GM21360 (cell line): ENCODE measurements at regions not wholly inside any gene's neighbourhood (a gene's known extent, or its start where the extent isn't known, plus 50 kb on each side); places are given as distances from the start of the nearest gene placed in this dataset.

ENCODE experiments used
- ATAC-seq: cut with Tn5 transposase; IDR thresholded peaks from one replicate; pipeline ENCODE4 v1.9.1; 2021; ENCODE audit warnings: mild to moderate bottlenecking, moderate library complexity; ENCODE audit not compliant: unreplicated experiment

GRCh38 chr5:163770625-163771024, 265.2 kb downstream of the MAT2B start:
- ATAC-seq = no peak

GRCh38 chr5:163772241-163772640, 266.8 kb downstream of the MAT2B start:
- ATAC-seq = no peak

GRCh38 chr5:163772644-163773043, 267.2 kb downstream of the MAT2B start:
- ATAC-seq = no peak

GRCh38 chr5:163773226-163773625, 267.8 kb downstream of the MAT2B start:
- ATAC-seq = no peak

GRCh38 chr5:163789870-163790269, 284.5 kb downstream of the MAT2B start:
- ATAC-seq = no peak

- no peak for ATAC-seq
Observed at GRCh38 chr5:163790497-163790896, 285.1 kb downstream of the MAT2B start.

- no peak for ATAC-seq
Observed at GRCh38 chr5:163794993-163795392, 289.6 kb downstream of the MAT2B start.

- no peak for ATAC-seq
Observed at GRCh38 chr5:163807781-163808180, 302.4 kb downstream of the MAT2B start.

- no peak for ATAC-seq
Observed at GRCh38 chr5:163809473-163809872, 304.1 kb downstream of the MAT2B start.

GRCh38 chr5:163813900-163814299, 308.5 kb downstream of the MAT2B start:
- no peak for ATAC-seq

- ATAC-seq = no peak
Observed at GRCh38 chr5:163815240-163815791, 309.9 kb downstream of the MAT2B start.

GRCh38 chr5:163821142-163821541, 315.7 kb downstream of the MAT2B start:
- ATAC-seq = no peak

- ATAC-seq = no peak
Observed at GRCh38 chr5:163822548-163822947, 317.1 kb downstream of the MAT2B start.

- no peak for ATAC-seq
Observed at GRCh38 chr5:163825661-163826060, 320.2 kb downstream of the MAT2B start.

GRCh38 chr5:163826201-163826600, 320.8 kb downstream of the MAT2B start:
- ATAC-seq = no peak

GRCh38 chr5:163832155-163832554, 326.7 kb downstream of the MAT2B start:
- ATAC-seq = no peak

GRCh38 chr5:163838738-163839137, 333.3 kb downstream of the MAT2B start:
- ATAC-seq = no peak

- ATAC-seq = no peak
Observed at GRCh38 chr5:163846512-163846911, 341.1 kb downstream of the MAT2B start.

- ATAC-seq = no peak
Observed at GRCh38 chr5:163855754-163856153, 350.3 kb downstream of the MAT2B start.

GRCh38 chr5:163861670-163862069, 356.3 kb downstream of the MAT2B start:
- ATAC-seq = no peak

- no peak for ATAC-seq
Observed at GRCh38 chr5:163867324-163867723, 361.9 kb downstream of the MAT2B start.

GRCh38 chr5:163867738-163868137, 362.3 kb downstream of the MAT2B start:
- ATAC-seq = no peak

GRCh38 chr5:163869581-163869980, 364.2 kb downstream of the MAT2B start:
- no peak for ATAC-seq
